ENCODE measurements at regions not wholly inside any gene's neighbourhood (a gene's known extent, or its start where the extent isn't known, plus 50 kb on each side); places are given as distances from the start of the nearest gene placed in this dataset.

DNA sequence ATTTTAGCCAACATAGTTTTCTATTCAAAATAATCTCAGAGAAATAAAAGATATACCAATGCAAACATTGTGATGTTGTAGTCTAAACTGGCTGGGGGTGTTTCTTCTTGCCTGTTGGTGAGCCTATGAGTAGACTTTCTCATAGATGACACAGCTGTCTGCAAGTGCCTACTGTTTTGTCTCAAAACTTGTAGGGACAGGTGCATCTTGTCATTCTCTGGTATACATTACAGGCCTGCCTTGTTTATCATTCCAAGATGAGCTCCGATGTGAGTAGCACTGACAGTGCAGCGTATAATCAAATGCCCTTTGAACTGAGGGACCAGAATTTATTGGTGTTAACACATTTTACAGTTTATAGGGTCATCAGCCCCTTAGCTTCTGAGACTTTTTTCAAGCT lies 353.8 kb downstream of the PRDM5 start:
- TF ChIP-seq, protein P1, sequence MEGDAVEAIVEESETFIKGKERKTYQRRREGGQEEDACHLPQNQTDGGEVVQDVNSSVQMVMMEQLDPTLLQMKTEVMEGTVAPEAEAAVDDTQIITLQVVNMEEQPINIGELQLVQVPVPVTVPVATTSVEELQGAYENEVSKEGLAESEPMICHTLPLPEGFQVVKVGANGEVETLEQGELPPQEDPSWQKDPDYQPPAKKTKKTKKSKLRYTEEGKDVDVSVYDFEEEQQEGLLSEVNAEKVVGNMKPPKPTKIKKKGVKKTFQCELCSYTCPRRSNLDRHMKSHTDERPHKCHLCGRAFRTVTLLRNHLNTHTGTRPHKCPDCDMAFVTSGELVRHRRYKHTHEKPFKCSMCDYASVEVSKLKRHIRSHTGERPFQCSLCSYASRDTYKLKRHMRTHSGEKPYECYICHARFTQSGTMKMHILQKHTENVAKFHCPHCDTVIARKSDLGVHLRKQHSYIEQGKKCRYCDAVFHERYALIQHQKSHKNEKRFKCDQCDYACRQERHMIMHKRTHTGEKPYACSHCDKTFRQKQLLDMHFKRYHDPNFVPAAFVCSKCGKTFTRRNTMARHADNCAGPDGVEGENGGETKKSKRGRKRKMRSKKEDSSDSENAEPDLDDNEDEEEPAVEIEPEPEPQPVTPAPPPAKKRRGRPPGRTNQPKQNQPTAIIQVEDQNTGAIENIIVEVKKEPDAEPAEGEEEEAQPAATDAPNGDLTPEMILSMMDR (IDR thresholded peaks at IDR 0.05; ENCODE audit: poor library complexity, severe bottlenecking) = no peak
- TF ChIP-seq EZH2 (IDR thresholded peaks at IDR 0.05; ENCODE audit: borderline replicate concordance, insufficient read depth, low read length, poor library complexity, severe bottlenecking) (no peak), TAF1 (IDR thresholded peaks at IDR 0.05; ENCODE audit: low read depth) (no peak), MXI1 (conservative IDR thresholded peaks at IDR 0.05; ENCODE audit: poor library complexity, severe bottlenecking) (no peak), POLR2AphosphoS5 (IDR thresholded peaks at IDR 0.05) (no peak), RAD21 (conservative IDR thresholded peaks at IDR 0.05) (no peak)
- TF ChIP-seq, protein P2, sequence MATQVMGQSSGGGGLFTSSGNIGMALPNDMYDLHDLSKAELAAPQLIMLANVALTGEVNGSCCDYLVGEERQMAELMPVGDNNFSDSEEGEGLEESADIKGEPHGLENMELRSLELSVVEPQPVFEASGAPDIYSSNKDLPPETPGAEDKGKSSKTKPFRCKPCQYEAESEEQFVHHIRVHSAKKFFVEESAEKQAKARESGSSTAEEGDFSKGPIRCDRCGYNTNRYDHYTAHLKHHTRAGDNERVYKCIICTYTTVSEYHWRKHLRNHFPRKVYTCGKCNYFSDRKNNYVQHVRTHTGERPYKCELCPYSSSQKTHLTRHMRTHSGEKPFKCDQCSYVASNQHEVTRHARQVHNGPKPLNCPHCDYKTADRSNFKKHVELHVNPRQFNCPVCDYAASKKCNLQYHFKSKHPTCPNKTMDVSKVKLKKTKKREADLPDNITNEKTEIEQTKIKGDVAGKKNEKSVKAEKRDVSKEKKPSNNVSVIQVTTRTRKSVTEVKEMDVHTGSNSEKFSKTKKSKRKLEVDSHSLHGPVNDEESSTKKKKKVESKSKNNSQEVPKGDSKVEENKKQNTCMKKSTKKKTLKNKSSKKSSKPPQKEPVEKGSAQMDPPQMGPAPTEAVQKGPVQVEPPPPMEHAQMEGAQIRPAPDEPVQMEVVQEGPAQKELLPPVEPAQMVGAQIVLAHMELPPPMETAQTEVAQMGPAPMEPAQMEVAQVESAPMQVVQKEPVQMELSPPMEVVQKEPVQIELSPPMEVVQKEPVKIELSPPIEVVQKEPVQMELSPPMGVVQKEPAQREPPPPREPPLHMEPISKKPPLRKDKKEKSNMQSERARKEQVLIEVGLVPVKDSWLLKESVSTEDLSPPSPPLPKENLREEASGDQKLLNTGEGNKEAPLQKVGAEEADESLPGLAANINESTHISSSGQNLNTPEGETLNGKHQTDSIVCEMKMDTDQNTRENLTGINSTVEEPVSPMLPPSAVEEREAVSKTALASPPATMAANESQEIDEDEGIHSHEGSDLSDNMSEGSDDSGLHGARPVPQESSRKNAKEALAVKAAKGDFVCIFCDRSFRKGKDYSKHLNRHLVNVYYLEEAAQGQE (IDR thresholded peaks at IDR 0.05; ENCODE audit: borderline replicate concordance) = no peak
